Endothelial cell of umbilical vein (primary cell): ENCODE measurements at regions not wholly inside any gene's neighbourhood (a gene's known extent, or its start where the extent isn't known, plus 50 kb on each side); places are given as distances from the start of the nearest gene placed in this dataset.
"Not testable (repeated sequence)": the region's sequence is repeated elsewhere in the genome, so short reads cannot be mapped to it uniquely, and the experiment has no call there.

Source experiments
- EZH2 ChIP-seq: IDR thresholded peaks from 2 replicates; pipeline ENCODE4 v1.6.1; 2012; ENCODE audit warnings: borderline replicate concordance, low read depth, mild to moderate bottlenecking, moderate library complexity, low read length, inconsistent platforms; ENCODE audit not compliant: severe bottlenecking
- FOS ChIP-seq: IDR thresholded peaks from 2 replicates; pipeline ENCODE4 v1.6.1; 2011; ENCODE audit warnings: mild to moderate bottlenecking, low read length, moderate library complexity, borderline replicate concordance; ENCODE audit not compliant: insufficient read depth
- GATA2 ChIP-seq: IDR thresholded peaks from 2 replicates; pipeline ENCODE4 v1.7.0; 2011; ENCODE audit warnings: low read depth, mild to moderate bottlenecking, moderate library complexity, mixed read lengths, low read length; ENCODE audit not compliant: insufficient read length, insufficient read depth
- JUN ChIP-seq: IDR thresholded peaks from 2 replicates; pipeline ENCODE4 v1.6.1; 2011; ENCODE audit warnings: borderline replicate concordance, low read depth; ENCODE audit not compliant: insufficient read length, insufficient read depth
- MYC ChIP-seq: IDR thresholded peaks from one replicate; pipeline ENCODE4 v1.6.1; 2011; ENCODE audit warnings: mild to moderate bottlenecking, low read depth, low read length
- POLR2A ChIP-seq: IDR thresholded peaks from 2 replicates; pipeline ENCODE4 v1.6.1; 2012; ENCODE audit warnings: low read depth, mild to moderate bottlenecking, control low read depth, low read length
- POLR2AphosphoS5 ChIP-seq: IDR thresholded peaks from 2 replicates; pipeline ENCODE4 v1.6.1; 2012; ENCODE audit warnings: low read depth, mild to moderate bottlenecking, control low read depth, low read length, moderate library complexity; ENCODE audit not compliant: insufficient read depth
- TF ChIP-seq, protein P1 (sequence below), 2 donors: IDR thresholded peaks; 1 replicate in 1 of 2; 2 replicates in 1 of 2; pipeline ENCODE4 v1.5.1; 2011; ENCODE audit warnings: low read length in 2 of 2, mild to moderate bottlenecking in 2 of 2, moderate library complexity in 2 of 2, control low read depth in 1 of 2, inconsistent platforms in 1 of 2, low read depth in 1 of 2; ENCODE audit not compliant: insufficient read depth in 1 of 2; ENCODE audit errors: extremely low read depth in 1 of 2
- TF ChIP-seq, protein P2 (sequence below): IDR thresholded peaks from 2 replicates; pipeline ENCODE4 v1.6.1; 2011; ENCODE audit not compliant: insufficient read depth, insufficient read length

DNA sequence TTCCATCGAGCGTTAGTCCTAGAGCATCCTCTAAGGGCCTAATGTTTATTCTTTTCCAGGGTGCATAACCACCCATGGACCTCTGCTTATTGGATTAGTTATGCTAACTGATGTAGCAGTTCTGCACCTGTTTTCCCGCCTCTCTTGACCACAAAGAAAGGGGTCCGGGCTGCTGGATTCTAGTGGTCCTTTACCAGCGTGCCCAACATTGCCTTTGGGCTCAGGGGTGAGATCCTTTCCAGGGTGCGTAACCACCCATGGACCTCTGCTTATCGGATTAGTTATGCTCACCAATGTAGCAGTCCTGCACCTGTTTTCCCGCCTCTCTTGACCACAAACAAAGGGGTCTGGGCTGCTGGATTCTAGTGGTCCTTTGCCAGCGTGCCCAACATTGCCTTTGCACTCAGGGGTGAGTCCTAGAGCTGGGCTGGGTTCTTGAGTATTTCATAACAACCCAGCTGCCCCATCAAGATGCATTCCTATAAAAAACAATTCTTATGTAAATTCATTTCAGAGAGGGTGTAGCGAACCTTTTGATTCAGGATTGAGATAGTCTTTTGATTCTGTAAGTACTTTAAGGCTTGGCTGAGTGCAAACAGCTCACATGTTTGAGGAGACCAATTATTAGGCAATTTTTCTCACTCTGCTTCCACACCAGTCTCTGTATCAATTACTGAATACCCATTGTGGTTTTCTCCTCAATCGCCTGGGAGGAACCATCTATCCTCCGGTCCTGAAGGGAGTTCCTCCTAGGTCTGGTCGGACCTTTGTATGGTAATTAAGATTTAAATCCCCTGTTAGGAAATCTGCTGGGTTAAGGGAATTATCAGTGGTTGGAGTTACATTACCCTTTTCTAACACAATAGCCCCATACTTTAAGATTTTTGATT is 253.0 kb upstream of the CNR1 start:
- TF ChIP-seq, protein P1, sequence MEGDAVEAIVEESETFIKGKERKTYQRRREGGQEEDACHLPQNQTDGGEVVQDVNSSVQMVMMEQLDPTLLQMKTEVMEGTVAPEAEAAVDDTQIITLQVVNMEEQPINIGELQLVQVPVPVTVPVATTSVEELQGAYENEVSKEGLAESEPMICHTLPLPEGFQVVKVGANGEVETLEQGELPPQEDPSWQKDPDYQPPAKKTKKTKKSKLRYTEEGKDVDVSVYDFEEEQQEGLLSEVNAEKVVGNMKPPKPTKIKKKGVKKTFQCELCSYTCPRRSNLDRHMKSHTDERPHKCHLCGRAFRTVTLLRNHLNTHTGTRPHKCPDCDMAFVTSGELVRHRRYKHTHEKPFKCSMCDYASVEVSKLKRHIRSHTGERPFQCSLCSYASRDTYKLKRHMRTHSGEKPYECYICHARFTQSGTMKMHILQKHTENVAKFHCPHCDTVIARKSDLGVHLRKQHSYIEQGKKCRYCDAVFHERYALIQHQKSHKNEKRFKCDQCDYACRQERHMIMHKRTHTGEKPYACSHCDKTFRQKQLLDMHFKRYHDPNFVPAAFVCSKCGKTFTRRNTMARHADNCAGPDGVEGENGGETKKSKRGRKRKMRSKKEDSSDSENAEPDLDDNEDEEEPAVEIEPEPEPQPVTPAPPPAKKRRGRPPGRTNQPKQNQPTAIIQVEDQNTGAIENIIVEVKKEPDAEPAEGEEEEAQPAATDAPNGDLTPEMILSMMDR (IDR thresholded peaks at IDR 0.05; ENCODE audit: extremely low read depth in 1 of 2, insufficient read depth in 1 of 2, low read depth in 1 of 2, low read length in 2 of 2) = not testable (repeated sequence)
- not testable (repeated sequence) for TF ChIP-seq POLR2AphosphoS5, MYC, GATA2, EZH2, POLR2A, JUN, FOS
- TF ChIP-seq, protein P2, sequence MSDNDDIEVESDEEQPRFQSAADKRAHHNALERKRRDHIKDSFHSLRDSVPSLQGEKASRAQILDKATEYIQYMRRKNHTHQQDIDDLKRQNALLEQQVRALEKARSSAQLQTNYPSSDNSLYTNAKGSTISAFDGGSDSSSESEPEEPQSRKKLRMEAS = not testable (repeated sequence)
